HEK293 (cell line): ENCODE measurements at regions not wholly inside any gene's neighbourhood (a gene's known extent, or its start where the extent isn't known, plus 50 kb on each side); places are given as distances from the start of the nearest gene placed in this dataset.

Experiments used
- BCL11A ChIP-seq: fragments of 450-650 bp; formaldehyde crosslinking; IDR thresholded peaks from 2 replicates; pipeline ENCODE4 v1.5.1; 2016; ENCODE audit warnings: low read depth, missing biosample characterization, missing genetic modification characterization
- EGR2 ChIP-seq: fragments of 450-650 bp; formaldehyde crosslinking; IDR thresholded peaks from 2 replicates; pipeline ENCODE4 v1.5.1; 2016; ENCODE audit warnings: low read depth, missing biosample characterization, missing genetic modification characterization
- TCF7L2 ChIP-seq: IDR thresholded peaks from 2 replicates; pipeline ENCODE4 v1.6.1; 2011; ENCODE audit warnings: low read depth, mild to moderate bottlenecking, inconsistent platforms, low read length, moderate library complexity, borderline replicate concordance
- ZFP37 ChIP-seq: fragments of 450-650 bp; formaldehyde crosslinking; IDR thresholded peaks from 2 replicates; pipeline ENCODE4 v1.5.1; 2016; ENCODE audit warnings: missing biosample characterization, missing genetic modification characterization
- ZNF354C ChIP-seq: fragments of 450-650 bp; formaldehyde crosslinking; IDR thresholded peaks from 2 replicates; pipeline ENCODE4 v1.5.1; 2016; ENCODE audit warnings: missing biosample characterization, missing genetic modification characterization, low read depth, borderline replicate concordance
- ZNF37A ChIP-seq: fragments of 450-650 bp; IDR thresholded peaks from 2 replicates; pipeline ENCODE4 v1.5.1; 2018; ENCODE audit warnings: missing biosample characterization, missing genetic modification characterization
- TF ChIP-seq, protein P1 (sequence below): fragments of 450-650 bp; formaldehyde crosslinking; IDR thresholded peaks from 2 replicates; pipeline ENCODE4 v1.5.1; 2016; ENCODE audit warnings: missing biosample characterization, missing genetic modification characterization
- TF ChIP-seq, protein P2 (sequence below): fragments of 450-650 bp; formaldehyde crosslinking; IDR thresholded peaks from 2 replicates; pipeline ENCODE4 v1.5.1; 2016; ENCODE audit warnings: missing biosample characterization, missing genetic modification characterization

DNA sequence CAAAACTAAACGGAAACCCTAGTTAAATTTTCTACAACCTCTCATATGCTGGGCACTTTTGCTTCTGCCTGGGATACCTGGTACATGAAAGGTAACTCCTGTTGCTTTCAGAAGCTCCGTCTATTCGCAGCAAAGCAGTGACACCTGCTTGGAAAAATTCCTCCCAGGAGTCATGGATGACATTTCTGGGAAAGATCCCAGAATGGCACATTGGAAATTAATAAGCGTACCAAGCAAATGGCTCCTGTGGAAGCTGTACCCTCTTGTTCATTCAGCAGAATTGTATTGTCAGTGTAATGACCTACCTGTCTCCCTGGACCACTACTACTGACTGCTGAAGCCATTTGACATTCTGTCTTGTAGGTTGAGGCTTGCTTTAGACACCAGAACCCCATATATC lies 349.7 kb upstream of the NOCT start:
- TF ChIP-seq, protein P1, sequence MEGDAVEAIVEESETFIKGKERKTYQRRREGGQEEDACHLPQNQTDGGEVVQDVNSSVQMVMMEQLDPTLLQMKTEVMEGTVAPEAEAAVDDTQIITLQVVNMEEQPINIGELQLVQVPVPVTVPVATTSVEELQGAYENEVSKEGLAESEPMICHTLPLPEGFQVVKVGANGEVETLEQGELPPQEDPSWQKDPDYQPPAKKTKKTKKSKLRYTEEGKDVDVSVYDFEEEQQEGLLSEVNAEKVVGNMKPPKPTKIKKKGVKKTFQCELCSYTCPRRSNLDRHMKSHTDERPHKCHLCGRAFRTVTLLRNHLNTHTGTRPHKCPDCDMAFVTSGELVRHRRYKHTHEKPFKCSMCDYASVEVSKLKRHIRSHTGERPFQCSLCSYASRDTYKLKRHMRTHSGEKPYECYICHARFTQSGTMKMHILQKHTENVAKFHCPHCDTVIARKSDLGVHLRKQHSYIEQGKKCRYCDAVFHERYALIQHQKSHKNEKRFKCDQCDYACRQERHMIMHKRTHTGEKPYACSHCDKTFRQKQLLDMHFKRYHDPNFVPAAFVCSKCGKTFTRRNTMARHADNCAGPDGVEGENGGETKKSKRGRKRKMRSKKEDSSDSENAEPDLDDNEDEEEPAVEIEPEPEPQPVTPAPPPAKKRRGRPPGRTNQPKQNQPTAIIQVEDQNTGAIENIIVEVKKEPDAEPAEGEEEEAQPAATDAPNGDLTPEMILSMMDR: no peak
- TF ChIP-seq, protein P2, sequence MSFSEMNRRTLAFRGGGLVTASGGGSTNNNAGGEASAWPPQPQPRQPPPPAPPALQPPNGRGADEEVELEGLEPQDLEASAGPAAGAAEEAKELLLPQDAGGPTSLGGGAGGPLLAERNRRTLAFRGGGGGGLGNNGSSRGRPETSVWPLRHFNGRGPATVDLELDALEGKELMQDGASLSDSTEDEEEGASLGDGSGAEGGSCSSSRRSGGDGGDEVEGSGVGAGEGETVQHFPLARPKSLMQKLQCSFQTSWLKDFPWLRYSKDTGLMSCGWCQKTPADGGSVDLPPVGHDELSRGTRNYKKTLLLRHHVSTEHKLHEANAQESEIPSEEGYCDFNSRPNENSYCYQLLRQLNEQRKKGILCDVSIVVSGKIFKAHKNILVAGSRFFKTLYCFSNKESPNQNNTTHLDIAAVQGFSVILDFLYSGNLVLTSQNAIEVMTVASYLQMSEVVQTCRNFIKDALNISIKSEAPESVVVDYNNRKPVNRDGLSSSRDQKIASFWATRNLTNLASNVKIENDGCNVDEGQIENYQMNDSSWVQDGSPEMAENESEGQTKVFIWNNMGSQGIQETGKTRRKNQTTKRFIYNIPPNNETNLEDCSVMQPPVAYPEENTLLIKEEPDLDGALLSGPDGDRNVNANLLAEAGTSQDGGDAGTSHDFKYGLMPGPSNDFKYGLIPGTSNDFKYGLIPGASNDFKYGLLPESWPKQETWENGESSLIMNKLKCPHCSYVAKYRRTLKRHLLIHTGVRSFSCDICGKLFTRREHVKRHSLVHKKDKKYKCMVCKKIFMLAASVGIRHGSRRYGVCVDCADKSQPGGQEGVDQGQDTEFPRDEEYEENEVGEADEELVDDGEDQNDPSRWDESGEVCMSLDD (tag by site-specific recombination): no peak
- TF ChIP-seq BCL11A (tag by site-specific recombination): no peak
- no peak for TF ChIP-seq TCF7L2
- no peak for TF ChIP-seq ZNF37A (tag by site-specific recombination)
- no peak for TF ChIP-seq EGR2 (tag by site-specific recombination)
- TF ChIP-seq ZNF354C (tag by site-specific recombination): no peak
- TF ChIP-seq ZFP37 (tag by site-specific recombination): no peak
